ENCODE measurements at regions not wholly inside any gene's neighbourhood (a gene's known extent, or its start where the extent isn't known, plus 50 kb on each side); places are given as distances from the start of the nearest gene placed in this dataset.

- TF ChIP-seq ZFX (IDR thresholded peaks at IDR 0.05) = no peak
- TF ChIP-seq, protein P1, sequence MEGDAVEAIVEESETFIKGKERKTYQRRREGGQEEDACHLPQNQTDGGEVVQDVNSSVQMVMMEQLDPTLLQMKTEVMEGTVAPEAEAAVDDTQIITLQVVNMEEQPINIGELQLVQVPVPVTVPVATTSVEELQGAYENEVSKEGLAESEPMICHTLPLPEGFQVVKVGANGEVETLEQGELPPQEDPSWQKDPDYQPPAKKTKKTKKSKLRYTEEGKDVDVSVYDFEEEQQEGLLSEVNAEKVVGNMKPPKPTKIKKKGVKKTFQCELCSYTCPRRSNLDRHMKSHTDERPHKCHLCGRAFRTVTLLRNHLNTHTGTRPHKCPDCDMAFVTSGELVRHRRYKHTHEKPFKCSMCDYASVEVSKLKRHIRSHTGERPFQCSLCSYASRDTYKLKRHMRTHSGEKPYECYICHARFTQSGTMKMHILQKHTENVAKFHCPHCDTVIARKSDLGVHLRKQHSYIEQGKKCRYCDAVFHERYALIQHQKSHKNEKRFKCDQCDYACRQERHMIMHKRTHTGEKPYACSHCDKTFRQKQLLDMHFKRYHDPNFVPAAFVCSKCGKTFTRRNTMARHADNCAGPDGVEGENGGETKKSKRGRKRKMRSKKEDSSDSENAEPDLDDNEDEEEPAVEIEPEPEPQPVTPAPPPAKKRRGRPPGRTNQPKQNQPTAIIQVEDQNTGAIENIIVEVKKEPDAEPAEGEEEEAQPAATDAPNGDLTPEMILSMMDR (conservative IDR thresholded peaks at IDR 0.05) = no peak
These were observed 168.7 kb downstream of the ZBTB18 start for GRCh38 chr1:244219802-244220201.

DNA sequence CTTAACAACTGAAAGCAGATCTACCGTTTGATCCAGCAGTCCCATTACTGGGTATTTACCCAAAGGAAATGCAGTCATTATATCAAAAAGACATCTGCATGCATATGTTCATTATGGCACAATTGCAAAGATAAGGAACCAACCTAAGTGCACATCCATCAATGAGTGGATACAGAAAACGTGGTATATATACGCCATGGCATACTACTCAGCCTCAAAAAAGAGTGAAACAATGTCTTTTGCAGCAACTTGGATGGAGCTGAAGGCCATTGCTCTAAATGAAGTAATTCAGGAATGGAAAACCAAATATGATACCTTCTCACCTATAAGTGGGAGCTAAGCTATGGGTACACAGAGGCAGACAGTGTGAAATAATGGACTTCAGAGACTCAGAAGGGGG, 169.3 kb downstream of the ZBTB18 start:
- TF ChIP-seq, protein P1 (conservative IDR thresholded peaks at IDR 0.05) = no peak
- no peak for TF ChIP-seq ZFX (IDR thresholded peaks at IDR 0.05)
- H3K27ac ChIP-seq = no peak overlapping the region

More at GRCh38 chr1:244219802-244220201, 168.7 kb downstream of the ZBTB18 start:
- no peak overlapping the region for H3K27ac ChIP-seq

DNA sequence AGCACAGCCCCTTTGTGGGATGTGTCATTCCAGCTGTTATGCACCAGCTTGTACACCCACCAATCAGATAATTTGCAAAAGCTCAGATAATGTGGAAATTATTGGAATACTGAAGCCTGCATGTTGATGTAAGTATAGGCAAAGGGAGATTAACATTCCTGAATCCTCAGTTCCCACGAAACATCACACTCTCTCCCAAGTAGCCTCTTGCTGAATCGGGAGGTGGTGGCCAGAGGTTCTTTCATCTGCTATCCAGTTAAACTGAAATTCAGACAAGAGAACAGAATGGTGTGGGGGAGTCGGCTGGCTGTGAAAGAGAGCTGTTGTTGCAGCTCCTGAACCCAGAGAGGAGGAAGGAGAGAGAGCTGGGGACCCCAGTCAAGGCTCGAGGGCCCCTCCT, 170.9 kb downstream of the ZBTB18 start:
- H3K27ac ChIP-seq = no peak overlapping the region
- no peak for TF ChIP-seq ZFX (IDR thresholded peaks at IDR 0.05)
- TF ChIP-seq, protein P1 (conservative IDR thresholded peaks at IDR 0.05) = no peak

DNA sequence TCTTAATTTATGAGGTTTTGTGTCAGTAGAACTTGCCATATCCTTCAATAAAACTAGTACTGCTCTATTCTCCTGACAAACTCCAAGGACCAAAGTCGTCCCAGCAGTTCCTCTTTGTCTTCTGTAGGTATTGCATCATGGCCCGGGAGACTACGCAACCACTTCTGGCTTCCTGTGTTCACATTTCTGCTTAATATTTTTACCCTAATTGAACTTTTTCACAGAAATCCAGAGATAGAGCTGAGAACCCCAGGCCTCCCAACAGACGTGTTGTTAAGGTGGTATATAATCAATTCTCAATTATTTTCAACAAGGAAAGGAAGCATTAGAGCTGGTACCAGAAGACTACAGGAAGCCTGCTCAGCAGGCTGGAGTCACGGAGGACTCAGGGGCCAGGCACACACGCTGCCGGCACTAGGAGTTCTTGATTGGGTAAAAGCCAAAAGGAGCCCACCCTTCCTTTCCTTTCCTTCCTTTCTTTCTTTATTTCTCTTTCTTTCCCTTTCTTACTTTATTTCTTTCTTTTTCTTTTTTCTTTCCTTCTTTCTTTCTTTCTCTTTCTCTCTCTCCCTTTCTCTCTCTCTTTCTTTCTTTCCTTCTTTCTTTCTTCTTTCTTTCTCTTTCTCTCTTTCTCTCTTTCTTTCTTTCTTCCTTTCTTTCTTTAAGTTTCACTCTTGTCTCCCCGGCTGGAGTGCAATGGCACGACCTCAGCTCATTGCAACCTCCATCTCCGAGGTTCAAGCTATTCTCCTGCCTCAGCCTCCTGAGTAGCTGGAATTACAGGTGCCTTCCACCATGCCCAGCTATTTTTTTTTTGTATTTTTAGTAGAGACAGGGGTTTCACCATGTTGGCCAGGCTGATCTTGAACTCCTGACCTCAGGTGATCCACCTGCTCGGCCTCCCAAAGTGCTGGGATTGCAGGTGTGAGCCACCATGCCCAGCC, 173.7 kb downstream of the ZBTB18 start:
- H3K27ac ChIP-seq = no peak overlapping the region
- no peak for TF ChIP-seq ZFX (IDR thresholded peaks at IDR 0.05)

- H3K27ac ChIP-seq = no peak overlapping the region
- TF ChIP-seq, protein P1 (conservative IDR thresholded peaks at IDR 0.05) = no peak
- TF ChIP-seq ZFX (IDR thresholded peaks at IDR 0.05) = no peak
These were observed 175.4 kb downstream of the ZBTB18 start for GRCh38 chr1:244226435-244226834.

DNA sequence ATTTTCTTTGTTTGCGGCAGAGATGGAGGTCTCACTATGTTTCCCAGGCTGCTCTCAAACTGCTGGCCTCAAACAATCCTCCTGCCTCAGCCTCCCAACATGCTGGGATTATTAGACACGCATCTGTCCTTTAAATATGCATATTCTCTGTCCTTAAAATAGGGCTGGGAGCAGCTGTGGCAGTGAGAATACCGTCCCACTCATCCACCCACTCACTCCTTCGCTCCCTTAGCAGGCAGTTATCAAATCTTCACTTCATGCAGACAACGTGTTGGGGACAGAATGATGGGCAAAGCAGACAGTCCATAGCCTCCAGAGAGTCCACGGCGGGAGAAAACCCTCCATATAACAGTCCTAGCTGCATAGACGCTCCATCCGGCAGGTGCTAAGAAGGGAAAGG, 179.4 kb downstream of the ZBTB18 start:
- no peak overlapping the region for H3K27ac ChIP-seq

DNA sequence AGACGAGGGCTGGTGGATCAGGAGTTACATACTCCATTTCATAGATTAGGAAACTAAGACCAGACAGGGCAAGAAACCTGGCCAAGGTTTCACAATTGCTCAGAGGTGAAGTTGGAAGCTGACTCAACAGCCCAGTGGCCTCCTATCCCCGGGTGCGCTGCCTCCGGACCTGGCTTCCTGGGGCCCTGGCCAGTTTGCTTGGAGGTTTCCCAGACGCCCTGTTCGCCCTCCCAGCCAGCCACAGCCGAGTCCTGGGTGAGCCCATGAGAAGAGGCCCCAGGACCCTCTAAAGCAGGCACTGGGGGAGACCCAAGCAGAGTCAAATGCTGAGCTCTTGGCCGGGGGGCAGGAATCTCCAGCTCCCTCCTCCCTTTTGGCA, 180.1 kb downstream of the ZBTB18 start:
- H3K27ac ChIP-seq = no peak overlapping the region
- no peak for TF ChIP-seq ZFX (IDR thresholded peaks at IDR 0.05)
- TF ChIP-seq, protein P1 (conservative IDR thresholded peaks at IDR 0.05) = no peak

More for the DNA sequence above, 179.4 kb downstream of the ZBTB18 start:
- TF ChIP-seq, protein P1 (conservative IDR thresholded peaks at IDR 0.05) = no peak
- TF ChIP-seq ZFX (IDR thresholded peaks at IDR 0.05) = no peak

Measured in C4-2B (cell line).